ENCODE measurements at regions not wholly inside any gene's neighbourhood (a gene's known extent, or its start where the extent isn't known, plus 50 kb on each side); places are given as distances from the start of the nearest gene placed in this dataset.

DNA sequence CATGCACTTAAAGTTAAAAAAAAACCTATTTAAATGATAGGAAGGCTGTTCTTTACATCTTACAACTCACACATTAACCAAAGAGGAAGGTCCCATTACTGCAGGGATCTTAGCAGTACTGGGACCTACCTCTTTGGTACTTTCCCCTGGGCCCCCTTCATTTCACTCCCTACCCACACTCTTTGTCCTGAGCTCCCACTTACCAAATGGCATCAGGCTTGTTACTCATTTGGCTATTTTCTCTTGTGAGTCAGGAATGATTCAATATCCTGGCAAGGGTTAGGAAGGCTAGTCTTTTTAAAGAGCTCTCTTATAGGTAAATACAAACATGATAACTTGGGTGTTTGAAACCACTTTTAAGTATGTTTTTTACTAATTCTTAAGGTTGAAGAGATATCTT is 117.4 kb upstream of the ELL2 start:
- DNase-seq (ENCODE audit: low spot score): no peak
- H3K27ac ChIP-seq: no peak overlapping the region
- TF ChIP-seq, protein P1, sequence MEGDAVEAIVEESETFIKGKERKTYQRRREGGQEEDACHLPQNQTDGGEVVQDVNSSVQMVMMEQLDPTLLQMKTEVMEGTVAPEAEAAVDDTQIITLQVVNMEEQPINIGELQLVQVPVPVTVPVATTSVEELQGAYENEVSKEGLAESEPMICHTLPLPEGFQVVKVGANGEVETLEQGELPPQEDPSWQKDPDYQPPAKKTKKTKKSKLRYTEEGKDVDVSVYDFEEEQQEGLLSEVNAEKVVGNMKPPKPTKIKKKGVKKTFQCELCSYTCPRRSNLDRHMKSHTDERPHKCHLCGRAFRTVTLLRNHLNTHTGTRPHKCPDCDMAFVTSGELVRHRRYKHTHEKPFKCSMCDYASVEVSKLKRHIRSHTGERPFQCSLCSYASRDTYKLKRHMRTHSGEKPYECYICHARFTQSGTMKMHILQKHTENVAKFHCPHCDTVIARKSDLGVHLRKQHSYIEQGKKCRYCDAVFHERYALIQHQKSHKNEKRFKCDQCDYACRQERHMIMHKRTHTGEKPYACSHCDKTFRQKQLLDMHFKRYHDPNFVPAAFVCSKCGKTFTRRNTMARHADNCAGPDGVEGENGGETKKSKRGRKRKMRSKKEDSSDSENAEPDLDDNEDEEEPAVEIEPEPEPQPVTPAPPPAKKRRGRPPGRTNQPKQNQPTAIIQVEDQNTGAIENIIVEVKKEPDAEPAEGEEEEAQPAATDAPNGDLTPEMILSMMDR (IDR thresholded peaks at IDR 0.05): no peak
- H3K9me3 ChIP-seq: no peaks in the 10 kb centered on the region
- H3K4me1 ChIP-seq (ENCODE audit: control insufficient read depth in 1 of 2, low read depth in 2 of 2): peaks cover 4 to 6% of the 10 kb centered on the region in 2 donors
- H3K4me3 ChIP-seq: no peak overlapping the region
- H3K36me3 ChIP-seq: no peaks in the 10 kb centered on the region
- no peaks in the 10 kb centered on the region for H3K27me3 ChIP-seq (replicated peaks; ENCODE audit: insufficient read depth)
- peak; percentile 80 for ATAC-seq (ENCODE audit: insufficient number of reproducible peaks, low FRiP score, low read depth)

DNA sequence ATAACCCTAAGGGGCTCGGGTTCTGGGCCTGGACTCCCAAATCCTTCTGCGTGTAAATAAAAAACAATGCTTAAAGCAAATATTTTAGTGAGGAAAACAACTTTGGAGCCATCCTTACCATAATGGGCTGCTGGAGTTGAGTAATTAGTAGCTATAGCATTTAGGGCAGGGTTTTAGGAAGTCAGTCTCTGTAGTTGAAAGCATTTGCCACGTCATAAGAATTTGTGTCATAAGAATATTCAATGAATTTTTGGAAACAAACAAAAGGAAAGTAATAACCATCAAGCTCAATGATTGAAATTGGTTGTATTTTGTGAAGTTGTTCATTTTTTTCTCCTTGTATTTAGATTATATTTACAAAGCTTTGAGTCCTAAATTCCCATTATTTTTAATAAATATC is 114.8 kb upstream of the ELL2 start:
- H3K4me3 ChIP-seq: no peak overlapping the region
- no peaks in the 10 kb centered on the region for H3K27me3 ChIP-seq (replicated peaks; ENCODE audit: insufficient read depth)
- ATAC-seq (ENCODE audit: insufficient number of reproducible peaks, low FRiP score, low read depth) (no peak), DNase-seq (ENCODE audit: low spot score) (no peak)
- TF ChIP-seq, protein P1 (IDR thresholded peaks at IDR 0.05): no peak
- H3K9me3 ChIP-seq: no peaks in the 10 kb centered on the region
- no peak overlapping the region for H3K27ac ChIP-seq
- no peaks in the 10 kb centered on the region for H3K36me3 ChIP-seq
- peaks cover 4 to 6% of the 10 kb centered on the region in 2 donors for H3K4me1 ChIP-seq (ENCODE audit: control insufficient read depth in 1 of 2, low read depth in 2 of 2)

GRCh38 chr5:96075579-96076289 is 114.1 kb upstream of the ELL2 start:
- ATAC-seq (ENCODE audit: insufficient number of reproducible peaks, low FRiP score, low read depth) (no peak), DNase-seq (ENCODE audit: low spot score) (no peak)
- no peaks in the 10 kb centered on the region for H3K27me3 ChIP-seq (replicated peaks; ENCODE audit: insufficient read depth)
- no peak overlapping the region for H3K4me3 ChIP-seq
- no peaks in the 10 kb centered on the region for H3K36me3 ChIP-seq
- no peaks in the 10 kb centered on the region for H3K9me3 ChIP-seq
- TF ChIP-seq, protein P1 (IDR thresholded peaks at IDR 0.05): no peak
- peaks cover 3 to 6% of the 10 kb centered on the region in 2 donors for H3K4me1 ChIP-seq (ENCODE audit: control insufficient read depth in 1 of 2, low read depth in 2 of 2)
- no peak overlapping the region for H3K27ac ChIP-seq

DNA sequence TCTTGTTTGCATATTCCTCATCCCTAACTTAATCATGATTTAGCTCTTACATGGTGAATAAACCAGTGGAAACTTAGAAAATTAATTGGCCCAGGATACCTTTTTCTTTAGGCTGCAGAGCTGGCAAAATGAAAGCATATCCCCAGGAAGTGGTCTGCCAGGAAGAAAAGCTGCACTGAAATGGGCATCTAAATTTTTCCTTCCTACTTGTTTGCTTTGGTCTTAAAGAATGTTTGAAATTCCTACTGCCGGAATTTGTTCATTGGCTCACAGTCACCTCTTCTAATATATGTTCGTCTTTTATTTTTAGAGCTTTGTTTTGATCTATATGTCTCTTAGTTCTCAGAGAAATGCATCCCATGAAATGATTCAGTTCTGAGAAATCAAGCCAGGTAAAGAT is 113.2 kb upstream of the ELL2 start:
- peaks cover 0 to 6% of the 10 kb centered on the region in 2 donors for H3K4me1 ChIP-seq (ENCODE audit: control insufficient read depth in 1 of 2, low read depth in 2 of 2)
- no peaks in the 10 kb centered on the region for H3K36me3 ChIP-seq
- ATAC-seq (ENCODE audit: insufficient number of reproducible peaks, low FRiP score, low read depth) (no peak), DNase-seq (ENCODE audit: low spot score) (no peak)
- no peak overlapping the region for H3K27ac ChIP-seq
- H3K4me3 ChIP-seq: no peak overlapping the region
- no peaks in the 10 kb centered on the region for H3K27me3 ChIP-seq (replicated peaks; ENCODE audit: insufficient read depth)
- TF ChIP-seq, protein P1 (IDR thresholded peaks at IDR 0.05): no peak
- no peaks in the 10 kb centered on the region for H3K9me3 ChIP-seq

DNA sequence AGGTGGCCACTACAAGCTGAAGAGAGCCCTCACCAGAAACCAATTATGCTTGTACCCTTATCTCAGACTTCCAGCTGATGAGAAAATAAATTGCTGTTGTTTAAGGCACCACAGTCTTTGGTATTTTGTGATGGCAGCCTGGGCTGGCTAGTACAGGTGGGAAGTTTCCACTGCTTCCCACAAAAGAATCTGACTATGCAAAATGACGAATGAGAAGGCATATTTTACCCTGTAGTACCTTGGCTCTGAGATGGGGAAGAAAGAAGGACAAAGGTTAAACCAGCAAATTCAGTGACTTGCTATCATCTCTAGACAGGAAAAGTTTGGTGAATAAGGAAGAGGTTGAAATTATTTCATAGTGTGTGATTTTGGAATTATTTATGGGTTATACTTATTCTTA is 112.8 kb upstream of the ELL2 start:
- no peak for ATAC-seq (ENCODE audit: insufficient number of reproducible peaks, low FRiP score, low read depth)
- Histone ChIP-seq H3K36me3 (no peaks in the 10 kb centered on the region), H3K27me3 (replicated peaks; ENCODE audit: insufficient read depth) (no peaks in the 10 kb centered on the region), H3K4me1 (ENCODE audit: control insufficient read depth in 1 of 2, low read depth in 2 of 2) (peaks cover 0 to 5% of the 10 kb centered on the region in 2 donors), H3K4me3 (no peak overlapping the region), H3K9me3 (no peaks in the 10 kb centered on the region), H3K27ac (no peak overlapping the region)
- no peak for DNase-seq (ENCODE audit: low spot score)
- TF ChIP-seq, protein P1 (IDR thresholded peaks at IDR 0.05): no peak

All from thoracic aorta (tissue), 2 donors.